Activated CD8-positive, alpha-beta memory T cell treated with anti-CD3 and anti-CD28 coated beads for 4 hours (primary cell): ENCODE measurements at regions not wholly inside any gene's neighbourhood (a gene's known extent, or its start where the extent isn't known, plus 50 kb on each side); places are given as distances from the start of the nearest gene placed in this dataset.

Experiments used
- DNase-seq, 2 donors: peaks; one replicate each; pipeline ENCODE4 v3.0.0-alpha.2; 2020; ENCODE audit warnings: low read depth in 2 of 2

DNA sequence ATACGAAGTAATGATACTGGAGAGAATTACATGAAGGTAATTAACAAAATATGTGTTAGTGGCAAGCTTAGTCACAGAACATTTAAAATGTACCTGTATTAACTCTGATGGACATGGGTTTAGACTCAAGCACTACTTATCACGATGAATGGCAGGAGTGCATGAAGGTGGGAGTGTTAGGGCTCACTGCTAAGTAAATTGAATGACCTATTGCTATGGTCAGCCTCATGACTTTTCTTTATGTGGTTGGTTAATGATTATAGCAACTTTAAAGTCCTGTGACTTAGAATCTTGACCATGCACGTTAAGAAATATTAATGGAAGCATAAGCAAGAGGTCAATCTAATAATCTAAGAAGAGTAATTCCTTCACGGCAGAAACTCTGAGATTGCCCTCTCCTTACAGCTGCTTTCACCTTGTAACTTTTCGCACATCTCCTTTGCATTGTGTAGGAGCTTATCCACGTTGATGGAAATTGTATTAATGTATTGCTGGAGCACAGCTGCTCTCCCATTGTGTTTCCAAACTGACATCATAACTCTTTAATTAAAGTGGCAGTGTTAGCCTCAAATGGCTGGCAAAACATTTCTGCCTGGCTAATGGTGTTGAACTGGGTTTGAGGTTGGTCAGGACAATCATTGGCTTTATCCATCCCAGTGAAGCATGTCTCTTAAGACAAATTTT is 114.5 kb downstream of the RXFP2 start:
- DNase-seq: no peak

- DNase-seq: no peak
Measured at GRCh38 chr13:31859571-31859970, 120.2 kb downstream of the RXFP2 start.

DNA sequence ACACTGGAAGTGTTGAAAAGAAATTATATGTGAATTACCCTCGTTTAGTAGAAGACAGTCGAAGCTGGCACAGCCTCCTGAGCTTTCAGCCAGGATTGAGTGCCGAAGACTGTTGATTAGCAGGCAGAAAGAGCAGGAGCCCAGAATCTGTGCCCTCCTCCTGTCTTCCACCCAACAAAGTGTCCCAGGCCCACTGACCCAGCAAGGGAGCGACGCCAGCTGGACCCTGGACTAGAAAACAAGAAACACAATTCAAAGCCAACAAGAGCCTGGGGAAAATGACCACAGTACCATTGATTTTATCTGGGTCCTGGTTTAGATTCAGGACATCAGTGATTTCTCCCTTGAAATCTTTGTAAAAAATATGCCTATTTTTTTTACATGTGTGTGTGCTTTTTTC is 120.7 kb downstream of the RXFP2 start:
- DNase-seq: no peak

DNA sequence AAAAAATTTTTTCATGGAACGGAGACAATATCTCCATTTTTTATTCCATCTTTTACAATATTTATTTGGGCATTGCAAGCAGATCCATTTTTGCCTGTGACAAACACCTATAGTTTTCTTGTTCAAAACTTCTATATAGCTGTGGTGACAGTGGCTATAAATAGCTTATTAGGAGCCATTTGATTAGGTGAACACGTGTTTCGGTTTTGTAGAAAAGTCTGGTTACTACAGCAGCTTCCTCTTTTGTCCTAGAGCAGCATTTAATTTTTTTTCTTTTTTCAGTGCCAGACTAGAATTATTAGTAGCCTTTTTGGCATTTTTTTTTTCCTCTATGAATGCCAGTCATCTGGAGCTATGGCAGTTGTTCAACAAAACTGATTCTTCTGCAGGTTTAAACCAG is 123.5 kb downstream of the RXFP2 start:
- no peak for DNase-seq

- DNase-seq: no peak
Measured at GRCh38 chr13:31864307-31864706, 125.0 kb downstream of the RXFP2 start.

DNA sequence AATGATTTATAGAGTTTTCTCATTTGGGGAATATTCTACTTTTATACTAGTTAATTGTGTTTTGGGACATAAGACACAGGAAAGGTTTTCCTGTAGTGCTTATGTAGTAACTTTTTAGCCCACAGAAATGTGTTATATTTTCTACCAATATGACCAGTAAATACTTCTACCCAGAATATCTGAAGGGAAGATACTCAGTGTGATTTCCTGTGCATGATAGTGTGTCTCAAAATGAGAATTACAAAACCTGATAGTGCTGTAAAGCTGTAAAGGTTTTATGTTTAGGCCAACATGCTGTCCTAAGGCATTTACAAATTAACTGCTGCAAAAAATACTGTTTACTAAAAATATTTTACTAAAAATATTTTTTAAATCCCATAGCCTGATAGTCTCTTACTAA is 126.8 kb downstream of the RXFP2 start:
- DNase-seq: no peak

DNA sequence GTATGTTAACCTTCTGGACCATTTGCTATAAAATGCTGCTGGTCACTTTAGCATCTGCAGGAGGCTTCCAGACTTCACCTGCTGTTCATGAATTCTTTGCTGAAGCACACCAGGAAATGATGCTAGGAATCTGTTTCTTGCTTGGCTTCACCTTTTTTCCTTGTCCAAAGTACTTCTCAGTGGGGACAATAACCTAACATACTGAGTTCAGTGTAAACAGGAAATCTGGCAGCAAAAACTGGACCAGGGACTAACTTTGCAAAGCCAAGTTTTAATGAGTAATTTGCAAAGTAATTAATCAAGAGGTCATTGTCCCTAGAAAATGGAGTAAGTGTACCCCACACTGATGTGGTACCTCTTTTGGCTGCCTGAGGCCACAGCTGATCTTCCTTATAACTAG is 128.4 kb downstream of the RXFP2 start:
- no peak for DNase-seq

DNA sequence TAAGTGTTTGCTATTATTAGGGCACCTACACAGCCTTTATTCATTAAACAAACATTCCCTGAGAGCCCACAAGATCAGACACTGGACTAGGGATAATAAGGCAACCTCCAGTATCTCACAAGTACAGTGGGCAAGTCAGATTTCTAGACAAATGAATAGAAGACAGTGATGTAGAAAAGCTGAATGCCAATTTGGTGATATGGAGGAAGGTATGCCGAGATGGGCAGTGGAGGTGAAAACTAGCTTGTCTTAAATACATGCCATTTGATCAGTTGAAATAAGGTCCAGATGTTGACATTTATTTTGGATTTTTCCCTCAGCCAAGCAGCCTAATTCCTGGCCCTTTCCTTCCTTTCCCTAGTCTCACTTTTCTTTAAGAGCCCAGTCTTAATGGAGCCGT is 130.3 kb downstream of the RXFP2 start:
- DNase-seq: no peak

DNA sequence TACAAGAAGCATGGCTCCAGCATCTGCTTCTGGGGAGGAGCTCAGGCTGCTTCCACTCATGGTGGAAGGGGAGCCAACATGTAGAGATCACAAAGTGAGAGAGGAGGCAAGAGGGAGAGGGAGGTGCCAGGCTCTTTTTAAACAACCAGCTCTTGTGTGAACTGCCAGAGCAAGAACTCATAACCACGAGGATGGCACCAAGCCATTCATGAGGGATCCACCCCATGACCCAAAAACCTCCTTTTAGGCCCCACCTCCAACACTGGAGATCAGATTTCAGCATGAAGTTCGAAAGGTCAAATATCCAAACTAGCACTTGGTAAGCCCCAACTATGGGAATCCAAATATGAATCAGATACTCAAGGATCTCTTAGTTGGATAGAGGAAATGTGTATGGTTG is 131.2 kb downstream of the RXFP2 start:
- DNase-seq: no peak

DNA sequence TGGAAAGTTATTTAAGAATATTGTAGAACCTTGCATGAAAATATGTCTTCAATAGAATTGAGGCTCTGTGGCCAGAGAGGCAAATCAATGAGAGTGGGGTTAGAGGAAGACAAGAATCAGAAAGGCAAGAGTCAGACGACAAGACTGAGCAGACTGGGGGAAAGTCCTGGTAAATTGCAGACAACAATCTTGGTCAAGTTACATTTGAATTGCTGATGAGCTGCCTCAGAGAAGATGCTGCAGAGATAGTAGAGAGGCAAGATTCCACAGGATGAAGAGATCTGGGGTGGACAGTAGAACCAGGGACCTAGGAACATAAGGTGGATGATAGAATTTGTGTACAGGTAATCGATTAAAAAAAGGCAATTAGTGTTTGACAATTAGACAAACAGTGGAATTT is 133.8 kb downstream of the RXFP2 start:
- no peak for DNase-seq

DNA sequence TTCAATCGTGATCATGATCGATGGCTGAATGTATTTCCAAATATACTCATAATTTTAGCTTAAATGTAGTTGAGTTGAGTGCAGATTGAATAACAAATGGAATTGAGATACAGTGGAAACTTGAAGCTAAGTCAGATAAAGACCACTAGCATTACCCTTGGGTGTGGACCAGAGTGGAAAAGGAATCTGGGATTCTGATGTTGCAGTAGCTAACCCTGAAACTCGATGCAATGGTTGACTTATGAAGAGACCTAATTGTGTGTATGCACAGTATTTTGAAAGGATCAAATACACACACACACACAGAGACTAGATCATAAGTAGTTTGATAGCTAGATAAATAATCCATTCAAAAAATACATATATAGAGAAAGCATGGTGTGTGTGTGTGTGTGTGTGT is 135.8 kb downstream of the RXFP2 start:
- DNase-seq: no peak

DNA sequence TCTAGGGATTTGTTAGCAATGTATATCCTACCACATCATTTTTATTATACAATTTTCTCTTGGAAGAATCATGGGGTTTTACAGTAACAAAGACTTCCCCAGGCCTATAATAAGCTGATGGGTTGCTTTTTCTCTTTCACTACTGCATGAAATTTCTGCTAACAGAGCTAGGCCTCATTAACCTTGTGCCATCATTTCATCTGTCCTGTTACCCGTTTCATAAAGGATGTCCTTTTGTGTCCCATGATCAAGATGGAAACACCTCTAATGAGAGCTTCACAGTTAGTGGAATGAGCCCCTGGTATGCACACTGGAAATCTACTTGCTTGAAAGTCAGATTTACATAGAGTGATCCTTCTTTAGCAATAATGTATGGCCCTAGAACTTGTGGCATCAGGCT is 138.7 kb downstream of the RXFP2 start:
- DNase-seq: no peak

- no peak for DNase-seq
Measured at GRCh38 chr13:31878495-31878894, 139.2 kb downstream of the RXFP2 start.

- no peak for DNase-seq
Measured at GRCh38 chr13:31878955-31879354, 139.6 kb downstream of the RXFP2 start.

- DNase-seq: no peak
Measured at GRCh38 chr13:31880851-31881494, 141.6 kb downstream of the RXFP2 start.

GRCh38 chr13:31881495-31881882 is 142.2 kb downstream of the RXFP2 start:
- DNase-seq: no peak

DNA sequence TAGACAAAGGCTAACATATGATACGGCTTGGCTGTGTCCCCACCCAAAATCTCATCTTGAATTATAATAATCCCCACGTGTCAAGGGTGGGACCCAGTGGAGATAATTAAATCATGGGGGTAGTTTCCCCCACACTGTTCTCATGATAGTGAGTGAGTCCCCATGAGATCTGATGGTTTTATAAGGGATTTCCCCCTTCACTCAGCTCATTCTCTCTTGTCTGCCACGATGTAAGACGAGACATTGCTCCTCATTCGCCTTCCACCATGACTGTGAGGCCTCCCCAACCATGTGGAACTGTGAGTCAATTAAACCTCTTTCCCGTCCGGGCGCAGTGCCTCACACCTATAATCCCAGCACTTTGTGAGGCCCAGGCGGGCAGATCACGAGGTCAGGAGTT is 143.5 kb downstream of the RXFP2 start:
- DNase-seq: no peak

GRCh38 chr13:31884556-31884955 is 145.2 kb downstream of the RXFP2 start:
- DNase-seq: no peak

GRCh38 chr13:31885994-31886393 is 145.6 kb upstream of the FRY start:
- no peak for DNase-seq

- DNase-seq: no peak
Measured at GRCh38 chr13:31887286-31887685, 144.3 kb upstream of the FRY start.

DNA sequence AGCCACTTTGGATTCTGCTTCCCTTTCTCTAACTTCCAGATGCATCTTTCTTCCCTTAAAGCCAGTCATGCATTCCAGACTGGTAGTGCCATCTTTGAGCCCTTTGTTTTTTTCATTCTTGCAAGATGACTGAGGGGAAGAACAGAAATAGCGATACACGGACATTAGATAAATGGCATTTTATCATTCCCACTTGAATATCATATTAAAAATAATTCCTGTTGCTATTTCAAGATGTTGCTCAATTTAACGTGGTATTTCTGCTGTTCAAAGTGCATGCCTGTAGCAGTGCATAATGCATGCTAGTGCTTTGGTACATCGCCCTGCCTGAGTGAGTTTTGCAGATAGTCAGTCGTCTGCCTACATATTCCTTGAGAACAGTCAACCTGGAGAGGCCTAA is 140.6 kb upstream of the FRY start:
- no peak for DNase-seq

- DNase-seq: no peak
Measured at GRCh38 chr13:31891472-31891871, 140.1 kb upstream of the FRY start.

GRCh38 chr13:31894931-31895330 is 136.6 kb upstream of the FRY start:
- DNase-seq: no peak

DNA sequence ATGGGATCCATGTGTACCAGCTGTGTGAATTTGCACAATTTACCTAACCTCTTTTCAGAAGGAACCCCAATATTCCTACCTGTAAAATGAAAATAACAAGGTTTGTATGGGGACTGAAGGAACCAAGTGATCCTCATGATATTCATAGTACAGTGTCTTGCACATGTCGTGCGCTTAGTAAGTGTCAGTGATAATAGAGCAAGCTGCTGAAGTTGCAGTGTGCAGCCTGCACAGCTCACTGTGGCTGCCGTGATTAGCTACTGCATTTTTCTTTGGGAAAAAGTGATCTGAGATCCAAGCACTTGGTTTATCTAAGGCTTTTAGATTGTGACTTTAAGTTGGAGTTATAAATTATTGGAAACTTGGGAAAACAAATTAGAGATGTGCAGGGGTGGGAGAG is 135.9 kb upstream of the FRY start:
- no peak for DNase-seq
